Stimulated activated CD4-positive, alpha-beta T cell treated with anti-CD3 and anti-CD28 coated beads, Interleukin-15, amount 100 ng/mL, for 1 hour (primary cell): ENCODE measurements at regions not wholly inside any gene's neighbourhood (a gene's known extent, or its start where the extent isn't known, plus 50 kb on each side); places are given as distances from the start of the nearest gene placed in this dataset.
"Not testable (repeated sequence)": the region's sequence is repeated elsewhere in the genome, so short reads cannot be mapped to it uniquely, and the experiment has no call there.

ENCODE experiments used
- DNase-seq, 2 donors: peaks; one replicate each; pipeline ENCODE4 v3.0.0-alpha.2; 2020; ENCODE audit warnings: low read depth in 1 of 2, low spot score in 1 of 2

- no peak for DNase-seq
Observed at GRCh38 chr22:23383491-23384361, 196.4 kb downstream of the IGLL1 start.

- no peak for DNase-seq
Observed at GRCh38 chr22:23382428-23383218, 197.5 kb downstream of the IGLL1 start.

- DNase-seq: no peak
Observed at GRCh38 chr22:23381661-23382427, 198.2 kb downstream of the IGLL1 start.

- no peak for DNase-seq
Observed at GRCh38 chr22:23380911-23381310, 199.2 kb downstream of the IGLL1 start.

DNA sequence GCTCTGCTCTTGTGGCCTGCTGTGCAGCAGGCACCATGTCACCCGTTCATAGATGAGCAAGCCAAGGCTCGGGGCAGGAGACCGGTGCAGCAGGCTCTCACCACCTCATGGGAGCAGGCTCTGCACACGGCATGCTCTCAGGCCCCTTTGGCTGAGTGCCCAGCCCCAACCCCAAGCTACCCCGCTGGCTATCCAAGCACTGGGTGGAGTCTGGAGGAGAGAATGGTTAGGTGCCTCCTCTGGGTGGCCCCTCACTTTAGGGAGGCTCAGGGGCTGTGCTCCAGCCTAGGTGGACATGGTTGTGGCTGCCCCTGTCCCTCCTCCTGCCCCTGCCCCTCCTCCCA, 199.9 kb downstream of the IGLL1 start:
- DNase-seq: no peak

DNA sequence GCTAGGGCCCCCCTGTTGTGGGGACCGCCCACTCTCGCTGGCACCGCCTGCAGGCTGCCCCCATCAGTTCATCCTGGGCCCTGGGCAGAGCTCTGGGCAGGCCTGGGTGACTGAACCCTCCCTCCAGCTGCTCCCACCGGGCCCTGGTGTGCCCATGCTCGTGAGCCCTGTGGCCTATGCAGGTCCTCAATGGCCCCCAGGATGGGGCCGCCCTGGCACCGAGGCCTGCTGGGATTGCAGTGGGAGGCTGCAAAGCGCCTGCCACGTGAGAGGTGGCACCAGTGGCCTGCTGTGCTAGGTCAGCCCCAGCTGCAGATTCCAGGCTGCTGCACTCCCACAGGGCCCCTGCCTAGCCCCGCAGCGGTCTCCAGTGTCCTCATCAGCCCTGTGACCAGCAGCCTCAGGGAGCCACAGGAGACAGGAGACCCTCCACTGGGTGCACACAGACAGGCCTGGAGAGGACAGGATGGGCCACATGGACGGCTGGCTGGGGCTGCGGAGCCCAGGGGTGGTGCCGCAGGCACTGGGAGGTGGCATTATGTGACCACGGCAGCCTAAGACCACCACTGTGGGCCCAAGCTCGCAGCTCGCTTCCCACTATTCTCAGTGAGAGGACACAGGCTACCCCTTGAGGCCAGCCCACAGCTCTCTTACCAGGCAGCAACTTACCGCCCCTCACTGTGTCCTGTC, 199.4 kb downstream of the BCR start:
- DNase-seq: not testable (repeated sequence)

DNA sequence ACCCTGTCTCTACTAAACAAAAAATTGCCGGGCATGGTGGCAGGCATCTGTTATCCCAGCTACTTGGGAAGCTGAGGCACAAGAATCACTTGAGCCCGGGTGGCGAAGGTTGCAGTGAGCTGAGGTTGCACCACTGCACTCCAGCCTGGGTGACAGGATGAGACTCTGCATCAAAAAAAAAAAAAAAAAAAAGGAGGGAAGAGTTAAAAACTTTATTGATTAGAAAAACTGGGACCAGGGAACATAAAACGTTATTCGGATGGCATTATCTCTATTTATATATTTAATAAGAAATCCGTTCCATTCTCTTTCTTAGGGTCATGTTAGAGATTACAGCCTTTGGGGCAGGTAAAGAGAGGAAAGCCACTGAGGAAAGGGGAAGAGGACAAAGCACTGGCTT, 197.5 kb downstream of the BCR start:
- no peak for DNase-seq

DNA sequence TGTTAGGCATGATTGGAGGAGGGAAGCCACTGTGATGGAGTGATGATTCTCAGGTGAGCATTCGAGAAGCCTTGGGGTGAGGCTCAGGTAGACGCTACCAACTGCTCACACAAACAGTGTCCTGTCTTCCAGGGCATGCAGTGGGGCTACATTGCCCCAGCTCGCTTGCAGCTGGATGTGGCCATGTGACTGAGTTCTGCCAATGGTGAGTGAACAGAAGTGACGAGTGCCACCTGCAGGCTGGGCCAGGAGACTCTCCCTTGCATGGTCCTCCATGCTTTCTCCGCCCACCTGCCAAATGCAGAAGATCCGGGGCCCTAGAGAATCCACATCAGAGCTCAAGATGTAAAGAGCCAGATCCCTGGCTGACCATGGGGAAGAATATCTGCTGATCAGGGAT, 195.9 kb downstream of the BCR start:
- DNase-seq: no peak

- DNase-seq: no peak
Observed at GRCh38 chr22:23375031-23375827, 194.9 kb downstream of the BCR start.

DNA sequence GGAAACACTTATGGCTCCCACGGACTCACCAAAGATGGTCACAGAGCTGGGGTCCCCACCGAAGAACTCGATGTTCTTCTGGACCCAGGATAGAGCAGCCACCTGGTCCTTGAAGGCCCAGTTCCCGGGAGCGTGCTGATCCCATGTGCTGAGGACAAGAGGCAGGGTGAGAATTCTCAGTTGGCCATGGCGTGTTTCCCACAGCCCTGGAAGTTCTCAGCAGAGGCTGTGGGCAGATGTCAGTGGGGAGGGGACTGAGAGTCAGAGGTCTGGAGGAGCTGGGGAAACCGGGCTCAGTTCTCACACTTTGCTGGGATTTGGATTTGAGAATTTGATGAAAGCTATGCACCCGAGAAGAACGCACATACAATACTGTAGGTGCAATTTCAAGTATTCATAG, 193.3 kb downstream of the BCR start:
- DNase-seq: no peak

DNA sequence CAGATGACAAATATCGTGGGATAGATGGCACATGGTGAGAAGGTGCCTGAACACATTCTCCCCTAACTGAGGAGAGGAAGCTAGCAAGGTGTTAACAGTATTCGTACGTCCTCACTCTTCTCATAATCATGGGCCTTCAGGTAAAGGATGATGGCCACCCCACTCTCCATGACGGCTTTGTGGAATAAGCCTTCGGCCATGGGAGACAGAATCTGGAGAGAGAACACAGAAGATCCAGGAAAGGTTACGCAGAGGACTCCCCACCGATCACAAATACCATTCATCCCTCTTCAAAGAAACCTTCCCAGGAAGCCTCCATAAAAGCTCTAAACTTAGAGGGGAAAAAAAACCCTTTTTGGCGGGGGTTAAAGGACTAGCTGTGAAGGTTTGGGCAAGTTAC, 189.9 kb downstream of the BCR start:
- no peak for DNase-seq

- DNase-seq: no peak
Observed at GRCh38 chr22:23369054-23369685, 188.9 kb downstream of the BCR start.
